NCI-H1105 treated with DMSO at 0.1 percent for 48 hours (cell line): ENCODE measurements at regions not wholly inside any gene's neighbourhood (a gene's known extent, or its start where the extent isn't known, plus 50 kb on each side); places are given as distances from the start of the nearest gene placed in this dataset.

Source experiments
- DNase-seq: peaks from one replicate; lab custom pipeline; 2025; lab: John Stamatoyannopoulos, UW

DNA sequence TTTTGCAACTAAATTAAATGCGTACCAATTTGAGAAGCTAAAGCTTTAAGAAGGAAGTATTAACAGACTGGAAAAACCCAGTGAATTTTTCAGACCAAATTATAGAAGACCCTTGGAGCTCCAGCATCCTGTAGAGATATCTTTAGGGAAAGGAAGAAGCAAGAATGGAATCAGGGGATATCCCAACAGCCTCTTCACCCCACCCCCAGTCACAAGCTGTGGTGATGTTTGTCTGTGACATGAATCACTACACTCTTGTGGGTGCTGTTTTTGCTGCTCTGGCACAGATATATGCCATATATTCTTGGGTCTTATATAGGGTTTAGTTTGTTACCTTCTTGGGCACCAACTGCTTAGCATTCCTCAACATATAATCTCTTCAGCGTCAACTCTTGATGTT lies 78.5 kb upstream of the BCL6 start:
- no peak for DNase-seq

DNA sequence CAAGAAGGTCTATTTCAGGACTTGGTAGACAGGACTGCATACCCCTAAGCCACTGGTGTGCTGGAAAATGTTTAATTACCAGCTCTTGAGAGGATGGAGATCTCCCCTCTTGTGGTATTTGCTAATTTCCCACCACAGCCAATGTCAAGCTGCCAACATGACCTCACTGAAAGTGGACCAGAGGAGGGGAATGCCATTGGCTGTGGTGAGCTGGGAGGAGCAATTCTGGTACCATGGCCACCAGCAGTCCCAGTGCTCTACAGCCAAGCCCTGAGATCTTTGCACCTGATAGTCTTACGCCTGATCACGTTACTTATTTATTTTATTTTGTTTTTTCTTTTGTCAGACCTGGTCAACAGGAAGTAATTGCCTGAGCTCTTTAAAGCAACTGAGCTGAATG lies 82.5 kb upstream of the BCL6 start:
- DNase-seq = no peak

DNA sequence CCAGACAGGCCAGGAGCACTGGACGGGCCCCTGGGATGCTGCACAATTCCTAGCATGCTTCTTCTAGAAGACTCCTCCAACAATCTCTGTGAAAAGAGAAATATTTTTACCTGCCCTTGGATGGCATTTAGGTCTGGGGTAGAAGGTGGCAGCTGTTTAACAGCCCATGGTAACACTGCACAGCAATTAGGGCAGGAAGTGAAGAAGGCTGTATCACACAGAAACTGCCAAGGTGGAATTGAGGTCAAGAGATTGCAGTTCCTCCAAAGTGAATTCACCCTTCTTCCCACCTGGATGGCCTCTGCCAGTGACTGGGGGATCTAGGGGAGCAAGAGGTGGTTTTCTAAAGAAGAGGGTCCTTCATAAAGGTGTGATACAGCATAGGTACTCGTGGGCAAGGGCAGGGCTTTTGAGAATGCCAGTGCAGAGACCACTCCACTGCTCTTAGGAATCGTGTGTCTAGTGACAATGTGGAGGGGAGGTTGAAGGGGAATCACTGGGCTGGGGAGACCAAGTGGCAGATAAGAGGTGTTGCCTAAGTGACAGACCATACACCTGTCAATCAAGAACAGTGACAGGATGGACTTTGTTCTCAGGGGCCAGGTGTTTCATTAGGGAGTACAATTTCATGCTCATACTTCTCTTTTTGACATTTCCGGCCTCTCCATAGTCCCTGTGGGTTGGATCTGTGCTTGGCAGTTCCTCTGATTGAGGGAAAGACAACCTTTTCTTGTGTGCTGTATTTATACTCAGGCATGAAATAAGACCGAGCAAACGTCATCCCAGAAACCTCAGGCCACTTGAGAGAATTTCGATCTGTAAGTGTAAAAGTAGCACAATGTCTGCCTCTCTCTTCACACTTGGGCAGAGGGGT lies 83.5 kb upstream of the BCL6 start:
- no peak for DNase-seq

DNA sequence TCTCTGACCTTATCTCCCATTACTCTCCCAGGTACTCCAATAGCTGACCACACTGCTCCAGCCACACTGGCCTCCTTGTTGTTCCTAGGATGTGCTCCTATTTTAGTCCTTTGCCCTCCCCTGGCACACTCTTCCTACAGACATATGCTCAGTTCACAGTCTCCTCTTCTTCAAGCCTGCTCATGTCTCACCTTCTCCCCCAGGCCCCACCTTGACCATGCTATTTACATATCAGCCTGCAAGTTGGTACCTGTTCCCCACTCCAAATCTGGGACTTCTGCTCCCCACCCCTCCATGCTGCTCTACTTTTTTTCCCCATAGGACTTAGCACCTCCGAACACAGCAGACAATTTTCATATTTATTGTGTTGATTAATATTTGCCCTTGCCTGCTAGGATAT lies 84.9 kb upstream of the BCL6 start:
- DNase-seq = no peak

DNA sequence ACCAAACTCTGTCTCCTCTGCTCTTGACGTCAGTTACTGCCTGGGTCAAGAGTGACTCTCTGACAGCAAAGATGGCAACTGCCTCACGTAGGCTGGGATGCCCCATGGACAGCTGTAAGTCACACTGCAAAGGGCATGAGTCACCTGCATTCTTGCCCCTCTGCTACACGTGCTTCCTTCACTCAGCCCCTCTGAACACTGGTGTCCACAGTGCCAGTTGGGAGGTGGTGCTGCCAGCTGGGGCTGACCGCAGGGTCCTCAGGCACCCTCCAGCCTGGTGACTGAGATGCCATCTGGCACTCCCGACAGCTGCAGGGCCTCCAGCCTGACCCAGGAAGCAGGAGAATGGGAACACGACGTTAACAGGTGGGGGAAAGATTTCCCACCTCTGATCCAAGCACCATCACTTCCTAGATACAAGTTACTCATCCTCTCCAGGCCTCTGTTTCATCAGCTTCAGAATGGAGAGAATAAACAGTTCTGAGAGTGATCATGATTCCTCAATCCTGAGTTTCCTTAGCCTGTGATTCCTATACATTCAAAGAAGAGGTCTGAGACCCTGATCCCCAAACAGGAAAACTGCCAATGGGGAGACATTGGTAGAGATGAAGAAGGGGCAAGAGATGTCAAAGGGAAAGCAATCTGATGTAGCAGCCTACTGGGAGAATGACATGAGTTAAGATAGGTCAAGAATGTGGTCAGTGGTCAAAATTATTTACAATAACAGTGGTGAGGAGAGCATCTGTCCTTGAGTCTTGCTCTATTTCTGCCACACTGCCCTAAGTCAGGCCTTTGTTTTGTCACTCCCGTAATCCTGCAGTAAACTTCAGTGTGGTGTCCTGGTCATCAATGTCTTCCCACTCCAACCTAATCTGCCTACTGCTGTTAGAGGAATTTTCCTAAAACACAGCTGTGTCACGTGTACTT lies 86.1 kb upstream of the BCL6 start:
- no peak for DNase-seq

DNA sequence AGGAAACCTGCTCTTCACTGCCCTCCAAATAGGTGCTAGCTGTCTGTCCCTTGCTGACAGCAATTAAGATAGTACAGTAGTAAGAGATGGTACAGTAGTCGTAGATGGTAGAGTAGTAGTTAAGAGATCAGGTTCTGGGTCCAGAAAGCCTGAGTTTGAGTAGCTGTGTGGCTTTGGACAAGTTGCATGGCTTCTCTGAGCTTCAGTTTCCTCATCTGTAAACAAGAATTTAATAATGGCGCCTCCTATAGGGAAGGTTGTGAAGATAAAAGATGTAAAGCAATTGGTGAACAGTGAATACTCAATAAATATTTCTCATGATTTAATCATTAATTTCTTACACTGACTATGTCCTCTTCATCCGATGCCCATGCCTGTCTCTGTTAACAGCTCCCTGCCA lies 86.9 kb upstream of the BCL6 start:
- no peak for DNase-seq

DNA sequence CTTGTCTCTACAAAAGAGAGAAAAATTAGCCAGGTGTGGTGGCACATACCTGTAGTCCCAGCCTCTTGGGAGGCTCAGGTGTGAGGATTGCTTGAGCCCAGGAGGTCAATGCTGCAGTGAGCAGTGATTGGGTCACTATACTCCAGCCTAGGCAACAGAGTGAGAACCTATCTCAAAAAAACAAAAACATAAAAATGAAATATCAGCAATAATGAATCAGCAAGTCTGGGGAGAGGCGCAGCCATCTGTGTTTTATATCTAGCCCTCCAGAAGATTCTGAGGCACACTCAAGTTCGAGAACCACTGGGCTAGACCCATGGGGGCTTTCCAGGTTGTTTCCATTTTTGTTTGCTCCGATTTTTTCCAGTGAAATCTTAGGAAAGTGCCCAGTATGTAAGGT lies 88.1 kb upstream of the BCL6 start:
- no peak for DNase-seq

DNA sequence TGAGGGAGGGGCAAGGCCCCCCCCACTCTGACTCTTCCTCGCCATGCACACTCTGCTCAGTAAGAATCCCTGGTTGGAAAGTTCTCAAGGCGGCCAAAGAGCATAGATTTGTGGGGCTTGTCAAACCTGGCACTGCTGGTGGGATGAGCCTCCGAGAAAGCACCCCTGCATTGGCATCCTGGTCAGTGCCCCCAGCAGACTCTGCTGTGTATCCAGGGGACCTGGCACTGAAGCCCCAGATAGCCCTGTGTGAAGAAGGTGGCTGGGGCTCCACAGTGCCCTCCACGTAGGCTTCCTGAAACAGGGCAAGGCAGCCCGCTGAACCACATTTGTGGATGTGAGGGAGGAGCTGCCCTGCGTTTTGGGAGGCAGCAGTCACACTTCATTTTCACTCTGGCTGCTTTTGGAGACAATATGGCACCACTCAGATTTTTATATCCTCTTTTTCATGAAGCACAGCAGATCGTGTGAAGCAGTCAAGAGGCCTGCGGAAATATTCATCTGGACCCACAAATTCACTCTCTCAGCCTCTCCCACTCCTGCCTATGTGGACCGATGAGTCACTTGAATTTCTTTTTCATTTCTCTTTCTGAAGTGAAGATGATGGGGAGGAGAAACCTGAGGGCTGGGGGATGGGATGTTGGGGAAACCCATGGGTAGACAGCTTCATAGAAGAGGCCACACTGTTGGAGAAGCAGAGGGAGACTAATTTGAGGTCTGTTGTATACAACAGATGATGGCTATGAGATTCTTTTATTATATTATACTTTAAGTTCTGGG lies 88.7 kb upstream of the BCL6 start:
- no peak for DNase-seq

DNA sequence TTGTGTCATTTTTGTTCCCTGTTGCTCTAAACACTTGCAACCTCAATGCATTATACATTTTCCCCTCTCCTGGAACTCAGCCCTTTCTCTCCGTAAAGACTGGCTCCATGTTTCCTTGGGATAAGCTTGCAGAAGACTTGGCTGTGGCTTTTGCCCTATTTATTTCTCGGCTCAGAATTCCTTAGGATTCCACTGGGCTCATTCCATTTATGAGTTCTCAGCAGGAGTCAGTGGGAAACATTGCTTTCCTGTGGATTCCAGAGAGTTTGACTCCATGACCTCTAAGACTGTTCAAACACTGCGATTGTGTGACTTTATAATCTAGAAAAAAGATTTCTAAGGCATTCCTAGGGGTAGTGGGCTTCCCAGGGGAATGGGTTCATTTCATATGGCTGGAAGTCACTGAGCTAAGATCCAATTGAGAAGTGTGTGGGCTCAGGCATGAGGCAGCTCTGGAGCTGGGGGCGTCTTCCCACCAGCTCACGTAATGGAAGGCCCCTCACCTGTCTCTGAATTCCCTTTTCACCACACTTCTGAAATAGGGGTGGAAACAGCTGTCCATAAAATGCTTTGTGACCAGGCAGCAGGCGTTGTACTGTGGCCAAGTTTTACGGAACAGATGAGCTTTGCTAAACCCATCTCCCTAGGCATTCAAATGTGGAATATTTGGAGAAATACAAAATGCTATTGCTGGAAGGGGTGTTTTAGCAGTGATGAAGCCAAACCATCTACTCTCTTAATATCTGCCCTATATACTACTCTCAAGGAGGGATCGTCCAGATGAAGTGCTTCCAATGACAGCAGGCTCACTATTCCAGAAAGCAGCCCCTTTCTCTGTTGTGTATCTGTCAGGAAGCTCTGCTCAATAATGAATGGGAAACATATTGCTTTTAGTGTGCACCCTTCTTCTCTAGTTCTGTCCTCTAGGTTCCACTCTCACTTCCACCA lies 91.8 kb upstream of the BCL6 start:
- no peak for DNase-seq

DNA sequence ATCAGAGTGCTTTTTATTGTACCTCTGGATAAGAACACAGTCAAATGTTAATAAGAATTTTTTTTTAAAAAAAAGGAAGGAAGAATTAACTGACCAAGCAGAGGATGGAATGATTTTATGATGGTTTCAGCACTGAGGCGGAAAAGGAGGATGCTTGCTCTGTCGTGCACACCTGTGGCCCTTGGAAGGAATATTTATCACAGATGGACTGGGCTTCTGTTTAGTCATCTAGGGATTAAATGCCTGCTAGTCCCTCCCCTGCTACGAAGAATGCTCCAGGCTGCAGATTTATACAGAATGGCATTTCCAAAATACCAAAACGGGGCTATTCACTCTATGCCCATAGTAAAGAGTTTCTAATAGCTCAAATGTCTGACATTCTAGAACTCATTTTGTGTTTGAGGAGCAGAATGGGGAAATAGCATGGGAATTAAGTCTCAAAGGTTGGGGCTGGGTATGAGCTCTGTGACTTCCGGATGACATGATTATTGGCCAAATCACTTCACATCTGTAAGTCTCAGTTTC lies 92.8 kb upstream of the BCL6 start:
- DNase-seq = no peak

DNA sequence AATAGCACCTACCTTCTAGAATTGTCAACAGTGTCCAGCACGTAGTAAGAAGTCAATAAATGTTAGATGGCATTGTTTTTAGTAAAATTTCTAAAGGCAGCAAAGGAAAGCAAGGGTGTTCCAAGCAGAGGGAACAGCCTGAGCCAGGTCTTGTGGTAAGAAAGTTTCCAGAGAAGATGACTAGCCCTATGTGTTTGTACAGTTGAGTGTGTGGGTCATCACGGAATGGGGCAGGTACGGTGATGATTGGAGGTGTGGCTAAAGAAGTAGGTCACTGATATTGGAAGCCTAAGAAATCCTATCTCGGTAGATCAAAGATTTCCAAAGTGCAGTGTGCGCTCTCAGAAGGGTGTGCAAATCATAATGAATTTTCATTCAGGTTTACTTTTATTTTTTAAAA lies 94.2 kb upstream of the BCL6 start:
- no peak for DNase-seq

DNA sequence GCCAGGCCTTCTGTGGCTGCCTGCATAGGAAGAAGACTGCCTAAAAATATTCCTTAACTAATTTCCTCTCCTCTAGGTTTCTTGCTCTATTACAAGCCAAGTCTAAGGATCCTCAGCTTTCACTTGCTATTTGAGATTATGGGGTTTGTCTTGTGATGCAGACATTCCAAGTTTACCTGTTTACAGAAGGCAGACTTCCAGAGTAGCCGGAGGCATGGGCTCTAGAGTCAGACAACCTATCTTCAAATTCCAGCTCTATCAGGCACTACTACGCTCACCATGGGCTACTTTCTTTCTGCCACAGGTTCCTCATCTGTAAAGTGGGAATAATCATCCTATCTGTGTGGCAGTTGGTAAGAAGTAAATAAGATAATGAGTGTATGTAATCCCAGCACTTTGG lies 95.6 kb upstream of the BCL6 start:
- DNase-seq = no peak

DNA sequence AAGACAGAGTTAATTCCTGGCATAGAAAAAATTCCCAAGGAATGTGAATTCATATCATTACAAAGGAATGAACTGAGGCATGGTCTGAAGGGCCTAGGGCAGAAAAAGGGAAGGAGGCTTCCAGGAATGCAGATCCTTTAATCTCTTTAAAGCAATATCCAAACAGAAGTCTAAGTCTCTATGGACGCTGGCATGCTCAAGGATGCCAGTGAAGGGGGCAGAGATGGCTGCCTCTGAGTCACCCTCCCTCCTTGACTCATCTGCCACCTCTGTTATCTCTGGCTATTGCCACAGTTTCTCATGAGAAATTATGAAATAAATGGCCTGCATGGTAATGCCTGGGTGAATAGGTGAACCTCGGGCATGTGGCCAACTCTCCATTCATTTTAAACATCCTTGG lies 96.3 kb upstream of the BCL6 start:
- peak; percentile 19 for DNase-seq

DNA sequence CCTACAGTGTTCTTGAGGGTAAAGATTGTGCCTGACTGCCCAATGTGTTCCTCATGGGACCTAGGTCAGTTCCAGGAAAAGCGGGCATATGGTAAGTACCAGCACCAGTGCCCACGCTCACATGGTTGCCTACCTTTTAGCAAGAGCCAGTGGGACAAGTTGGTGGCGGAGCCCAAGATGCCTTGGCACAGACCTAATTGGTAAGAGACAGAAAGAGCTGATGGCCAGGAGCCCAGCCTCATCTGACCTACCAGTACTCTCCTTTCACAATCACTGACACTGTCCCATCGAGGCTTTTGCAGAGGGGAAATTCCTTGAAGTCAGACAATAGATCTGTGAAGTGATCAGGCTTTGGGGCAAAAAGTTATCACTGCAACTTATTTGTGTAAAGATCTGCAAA lies 98.4 kb upstream of the BCL6 start:
- no peak for DNase-seq

DNA sequence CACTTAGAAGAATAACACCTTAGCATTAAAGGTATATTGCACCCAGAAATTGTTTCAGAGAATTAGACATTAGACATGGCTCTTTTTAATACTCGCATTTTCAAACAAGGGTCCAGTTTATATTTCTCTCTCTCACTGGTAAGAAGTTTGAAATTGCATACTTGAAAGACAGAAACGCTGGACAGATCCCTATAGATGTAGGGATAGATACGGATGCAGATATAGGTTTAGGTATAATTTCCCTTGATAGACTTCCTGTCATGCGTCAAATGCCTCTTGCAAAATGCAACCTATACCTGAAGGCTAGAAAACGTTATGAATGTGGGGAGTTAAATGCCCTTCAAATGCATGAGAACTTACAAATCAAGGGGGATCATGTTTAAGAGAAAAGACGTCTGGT lies 99.4 kb upstream of the BCL6 start:
- DNase-seq = no peak

DNA sequence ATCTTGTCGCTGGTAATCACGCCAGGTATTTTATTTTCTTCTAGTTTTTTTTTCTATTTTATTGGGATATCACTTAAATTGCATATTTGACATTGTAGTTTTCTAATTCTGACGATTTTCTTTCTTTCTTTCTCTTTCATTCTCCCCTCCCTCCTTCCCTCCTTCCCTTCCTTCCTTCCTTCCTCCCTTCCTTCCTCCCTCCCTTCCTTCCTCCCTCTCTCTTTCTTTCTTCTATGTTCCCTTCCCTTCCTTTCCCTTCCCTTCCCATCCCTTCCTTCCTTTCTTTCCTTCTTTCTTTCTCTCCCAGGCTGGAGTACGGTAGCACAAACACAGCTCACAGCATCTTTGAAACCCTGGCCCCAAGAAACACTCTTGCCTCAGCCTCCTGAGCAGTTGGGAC lies 100.6 kb upstream of the BCL6 start:
- DNase-seq = no peak

DNA sequence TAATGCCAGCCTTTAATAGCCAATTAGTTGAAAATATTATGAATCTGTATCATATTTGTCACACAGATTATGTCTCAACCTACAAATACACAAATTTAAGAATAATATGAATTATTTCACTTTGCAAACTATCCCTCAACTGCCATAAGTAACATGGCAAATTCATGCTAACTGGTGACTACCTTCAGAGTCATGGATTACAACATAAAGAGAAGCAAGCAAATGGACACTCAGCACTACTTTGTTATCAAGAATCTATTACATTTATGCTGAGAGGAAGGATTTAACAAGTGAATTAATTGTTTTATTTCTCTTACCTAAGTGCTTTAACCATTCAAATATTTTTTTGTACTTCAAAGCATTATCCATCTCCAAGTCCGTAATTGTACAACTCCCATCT lies 103.1 kb upstream of the BCL6 start:
- DNase-seq = no peak

DNA sequence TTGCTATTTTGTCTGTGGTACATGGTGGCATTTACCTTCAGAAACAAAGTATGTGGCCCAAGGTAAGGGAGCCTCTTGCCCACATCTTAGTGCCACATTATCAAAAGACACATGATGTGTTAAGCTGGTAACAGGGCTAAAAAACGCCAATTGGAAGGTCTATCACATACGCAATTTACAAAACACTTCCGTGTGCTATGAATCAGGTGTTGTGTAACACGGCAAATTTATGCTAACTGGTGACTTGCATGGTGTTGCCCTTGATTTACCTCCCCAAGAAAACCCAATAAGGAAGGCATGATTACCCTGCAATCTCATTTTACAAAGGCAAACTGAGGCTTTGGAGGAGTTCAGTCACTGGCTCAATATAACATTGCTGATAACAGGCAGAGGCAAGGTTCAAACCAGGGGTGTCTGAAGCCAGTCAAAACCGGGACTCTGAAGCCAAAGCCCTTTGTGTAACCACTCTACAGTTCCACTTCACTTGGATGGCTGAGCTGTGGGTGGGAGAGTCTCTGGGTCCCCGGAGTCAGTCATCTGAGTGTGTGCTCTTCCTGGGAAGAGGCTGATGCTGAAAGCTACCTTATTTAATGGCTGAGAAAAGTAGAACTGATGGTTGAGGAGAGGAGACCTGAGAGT lies 103.9 kb upstream of the BCL6 start:
- DNase-seq = no peak

DNA sequence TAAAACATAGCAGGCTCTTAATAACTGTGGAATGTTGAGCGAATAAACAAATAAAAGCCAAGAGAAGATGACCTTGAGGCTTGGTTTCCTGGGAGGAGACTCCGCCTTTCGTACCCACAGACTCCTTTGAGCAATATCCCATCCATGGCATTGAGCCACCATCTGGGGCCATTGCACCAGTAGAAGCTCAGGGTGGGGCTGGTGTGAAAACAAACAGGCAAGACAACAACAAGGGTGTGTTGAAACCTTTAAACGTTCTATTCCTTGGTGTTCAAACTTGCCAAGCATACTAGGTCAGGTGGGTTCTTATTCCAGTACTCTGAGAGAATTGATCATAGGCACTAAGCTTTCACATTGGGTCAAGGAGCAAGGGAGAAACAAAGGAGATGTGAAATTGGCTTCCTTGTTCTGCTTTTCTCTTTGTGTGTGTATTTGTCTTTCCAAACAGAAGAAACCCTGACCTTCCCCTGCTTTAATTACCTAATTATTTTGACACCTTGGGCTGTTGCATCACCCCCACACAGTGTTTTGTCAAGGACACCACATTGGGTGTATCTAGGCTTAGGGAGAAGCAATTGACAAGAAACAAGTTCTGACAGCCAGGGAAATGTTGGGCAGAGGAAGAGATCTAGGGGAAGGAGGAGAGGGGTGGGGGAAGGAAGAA lies 105.1 kb upstream of the BCL6 start:
- no peak for DNase-seq
